ENCODE measurements at regions not wholly inside any gene's neighbourhood (a gene's known extent, or its start where the extent isn't known, plus 50 kb on each side); places are given as distances from the start of the nearest gene placed in this dataset.

- H3K4me1 Mint-ChIP-seq (ENCODE audit: low read depth) = peaks cover 5% of the 10 kb centered on the region
- POLR2A ChIA-PET = no interaction called here
- H3K27ac Mint-ChIP-seq = no peak overlapping the region
- peaks cover 6% of the 10 kb centered on the region for H3K27me3 Mint-ChIP-seq (ENCODE audit: low read depth)
- no peak overlapping the region for H3K4me3 Mint-ChIP-seq
- ATAC-seq = no peak
- DNase-seq = no peak
- no peaks in the 10 kb centered on the region for H3K9me3 Mint-ChIP-seq (ENCODE audit: insufficient read depth)
- CTCF ChIA-PET = no interaction called here
- H3K36me3 Mint-ChIP-seq (ENCODE audit: low read depth) = no peaks in the 10 kb centered on the region
Observed at GRCh38 chr7:50952120-50952519, 169.4 kb upstream of the GRB10 start.

GRCh38 chr7:50943482-50943881, 160.8 kb upstream of the GRB10 start:
- Mint-ChIP-seq H3K4me1 (ENCODE audit: low read depth) (no peaks in the 10 kb centered on the region), H3K27ac (no peak overlapping the region), H3K9me3 (ENCODE audit: insufficient read depth) (no peaks in the 10 kb centered on the region), H3K4me3 (no peak overlapping the region), H3K36me3 (ENCODE audit: low read depth) (no peaks in the 10 kb centered on the region), H3K27me3 (ENCODE audit: low read depth) (no peaks in the 10 kb centered on the region)
- DNase-seq (no peak), ATAC-seq (no peak)
- ChIA-PET CTCF (no interaction called here), POLR2A (no interaction called here)

- POLR2A ChIA-PET = no interaction called here
Observed at GRCh38 chr7:50941525-50941924, 158.8 kb upstream of the GRB10 start.

GRCh38 chr7:50940621-50941020, 157.9 kb upstream of the GRB10 start:
- ChIA-PET POLR2A (no interaction called here), CTCF (no interaction called here)
- no peak for ATAC-seq
- no peaks in the 10 kb centered on the region for H3K4me1 Mint-ChIP-seq (ENCODE audit: low read depth)
- no peak overlapping the region for H3K27ac Mint-ChIP-seq
- H3K4me3 Mint-ChIP-seq = no peak overlapping the region
- H3K36me3 Mint-ChIP-seq (ENCODE audit: low read depth) = no peaks in the 10 kb centered on the region
- H3K9me3 Mint-ChIP-seq (ENCODE audit: insufficient read depth) = no peaks in the 10 kb centered on the region
- peaks cover 5% of the 10 kb centered on the region for H3K27me3 Mint-ChIP-seq (ENCODE audit: low read depth)
- no peak for DNase-seq

More at GRCh38 chr7:50941525-50941924, 158.8 kb upstream of the GRB10 start:
- Mint-ChIP-seq H3K9me3 (ENCODE audit: insufficient read depth) (no peaks in the 10 kb centered on the region), H3K4me3 (no peak overlapping the region), H3K27me3 (ENCODE audit: low read depth) (no peaks in the 10 kb centered on the region), H3K36me3 (ENCODE audit: low read depth) (no peaks in the 10 kb centered on the region), H3K27ac (no peak overlapping the region), H3K4me1 (ENCODE audit: low read depth) (no peaks in the 10 kb centered on the region)
- ATAC-seq = no peak
- CTCF ChIA-PET = interaction anchor here (1.7 kb wide), 1 partner anchor 200 kb away, joined by 4 read pairs; no protein-coding TSS in a partner anchor
- DNase-seq = no peak

- Mint-ChIP-seq H3K4me1 (ENCODE audit: low read depth) (no peaks in the 10 kb centered on the region), H3K27ac (no peak overlapping the region), H3K4me3 (no peak overlapping the region), H3K9me3 (ENCODE audit: insufficient read depth) (no peaks in the 10 kb centered on the region), H3K27me3 (ENCODE audit: low read depth) (peaks cover 5% of the 10 kb centered on the region), H3K36me3 (ENCODE audit: low read depth) (no peaks in the 10 kb centered on the region)
- ATAC-seq (no peak), DNase-seq (no peak)
- POLR2A ChIA-PET = no interaction called here
- CTCF ChIA-PET = no interaction called here
Observed at GRCh38 chr7:50939021-50939420, 156.3 kb upstream of the GRB10 start.

- no peak for ATAC-seq
- Mint-ChIP-seq H3K9me3 (ENCODE audit: insufficient read depth) (no peaks in the 10 kb centered on the region), H3K4me3 (no peak overlapping the region), H3K27me3 (ENCODE audit: low read depth) (peaks cover 8% of the 10 kb centered on the region), H3K36me3 (ENCODE audit: low read depth) (no peaks in the 10 kb centered on the region), H3K27ac (no peak overlapping the region), H3K4me1 (ENCODE audit: low read depth) (no peaks in the 10 kb centered on the region)
- no peak for DNase-seq
- POLR2A ChIA-PET = no interaction called here
- CTCF ChIA-PET = no interaction called here
Observed at GRCh38 chr7:50937727-50938126, 155.0 kb upstream of the GRB10 start.

GRCh38 chr7:50926049-50926448, 143.4 kb upstream of the GRB10 start:
- no peaks in the 10 kb centered on the region for H3K4me1 Mint-ChIP-seq (ENCODE audit: low read depth)
- H3K27ac Mint-ChIP-seq = no peak overlapping the region

GRCh38 chr7:50923476-50923875, 140.8 kb upstream of the GRB10 start:
- H3K4me1 Mint-ChIP-seq (ENCODE audit: low read depth) = no peaks in the 10 kb centered on the region
- ChIA-PET CTCF (no interaction called here), POLR2A (no interaction called here)
- H3K9me3 Mint-ChIP-seq (ENCODE audit: insufficient read depth) = no peaks in the 10 kb centered on the region
- DNase-seq (no peak), ATAC-seq (no peak)
- no peaks in the 10 kb centered on the region for H3K36me3 Mint-ChIP-seq (ENCODE audit: low read depth)
- no peaks in the 10 kb centered on the region for H3K27me3 Mint-ChIP-seq (ENCODE audit: low read depth)
- H3K27ac Mint-ChIP-seq = no peak overlapping the region
- H3K4me3 Mint-ChIP-seq = no peak overlapping the region

More at GRCh38 chr7:50926049-50926448, 143.4 kb upstream of the GRB10 start:
- H3K9me3 Mint-ChIP-seq (ENCODE audit: insufficient read depth) = no peaks in the 10 kb centered on the region
- CTCF ChIA-PET = no interaction called here
- POLR2A ChIA-PET = no interaction called here
- no peak overlapping the region for H3K4me3 Mint-ChIP-seq
- H3K36me3 Mint-ChIP-seq (ENCODE audit: low read depth) = no peaks in the 10 kb centered on the region
- no peaks in the 10 kb centered on the region for H3K27me3 Mint-ChIP-seq (ENCODE audit: low read depth)
- no peak for ATAC-seq
- no peak for DNase-seq

GRCh38 chr7:50921114-50921813, 138.6 kb upstream of the GRB10 start:
- no peak for DNase-seq
- POLR2A ChIA-PET = no interaction called here

GRCh38 chr7:50920031-50920635, 137.4 kb upstream of the GRB10 start:
- Mint-ChIP-seq H3K4me1 (ENCODE audit: low read depth) (no peaks in the 10 kb centered on the region), H3K27ac (no peak overlapping the region), H3K4me3 (no peak overlapping the region), H3K9me3 (ENCODE audit: insufficient read depth) (no peaks in the 10 kb centered on the region), H3K27me3 (ENCODE audit: low read depth) (no peaks in the 10 kb centered on the region), H3K36me3 (ENCODE audit: low read depth) (no peaks in the 10 kb centered on the region)
- ChIA-PET POLR2A (no interaction called here), CTCF (no interaction called here)
- no peak for ATAC-seq
- DNase-seq = no peak

More at GRCh38 chr7:50921114-50921813, 138.6 kb upstream of the GRB10 start:
- CTCF ChIA-PET = no interaction called here
- Mint-ChIP-seq H3K4me3 (no peak overlapping the region), H3K4me1 (ENCODE audit: low read depth) (no peaks in the 10 kb centered on the region), H3K36me3 (ENCODE audit: low read depth) (no peaks in the 10 kb centered on the region), H3K27ac (no peak overlapping the region), H3K27me3 (ENCODE audit: low read depth) (no peaks in the 10 kb centered on the region), H3K9me3 (ENCODE audit: insufficient read depth) (no peaks in the 10 kb centered on the region)
- no peak for ATAC-seq

- no peak overlapping the region for H3K4me3 Mint-ChIP-seq
- H3K36me3 Mint-ChIP-seq (ENCODE audit: low read depth) = no peaks in the 10 kb centered on the region
- H3K27ac Mint-ChIP-seq = no peak overlapping the region
- ChIA-PET POLR2A (no interaction called here), CTCF (no interaction called here)
- no peaks in the 10 kb centered on the region for H3K27me3 Mint-ChIP-seq (ENCODE audit: low read depth)
- ATAC-seq (no peak), DNase-seq (no peak)
- H3K9me3 Mint-ChIP-seq (ENCODE audit: insufficient read depth) = no peaks in the 10 kb centered on the region
- H3K4me1 Mint-ChIP-seq (ENCODE audit: low read depth) = no peaks in the 10 kb centered on the region
Observed at GRCh38 chr7:50915621-50916020, 132.9 kb upstream of the GRB10 start.

- no peaks in the 10 kb centered on the region for H3K9me3 Mint-ChIP-seq (ENCODE audit: insufficient read depth)
- no peaks in the 10 kb centered on the region for H3K36me3 Mint-ChIP-seq (ENCODE audit: low read depth)
Observed at GRCh38 chr7:50914460-50914859, 131.8 kb upstream of the GRB10 start.

More at GRCh38 chr7:50914460-50914859, 131.8 kb upstream of the GRB10 start:
- Mint-ChIP-seq H3K4me3 (no peak overlapping the region), H3K4me1 (ENCODE audit: low read depth) (no peaks in the 10 kb centered on the region), H3K27me3 (ENCODE audit: low read depth) (no peaks in the 10 kb centered on the region), H3K27ac (no peak overlapping the region)
- DNase-seq = no peak
- CTCF ChIA-PET = no interaction called here
- POLR2A ChIA-PET = no interaction called here
- ATAC-seq = no peak
